GM18951 (cell line): ENCODE measurements at regions not wholly inside any gene's neighbourhood (a gene's known extent, or its start where the extent isn't known, plus 50 kb on each side); places are given as distances from the start of the nearest gene placed in this dataset.
"Not testable (repeated sequence)": the region's sequence is repeated elsewhere in the genome, so short reads cannot be mapped to it uniquely, and the experiment has no call there.

Experiments
- POLR2A ChIP-seq: IDR thresholded peaks from 4 replicates; pipeline ENCODE4 v1.6.1; 2011; ENCODE audit warnings: mild to moderate bottlenecking; ENCODE audit not compliant: insufficient read length, insufficient read depth; ENCODE audit errors: extremely low read depth
- in situ Hi-C: fragments of 300-500 bp; cut with MboI; formaldehyde crosslinking; loops from one replicate; pipeline ENCODE4 v1.12.0; 2022; ENCODE audit warnings: low sequenced_read_pairs, mixed read lengths, inconsistent platforms; ENCODE audit not compliant: unreplicated experiment

DNA sequence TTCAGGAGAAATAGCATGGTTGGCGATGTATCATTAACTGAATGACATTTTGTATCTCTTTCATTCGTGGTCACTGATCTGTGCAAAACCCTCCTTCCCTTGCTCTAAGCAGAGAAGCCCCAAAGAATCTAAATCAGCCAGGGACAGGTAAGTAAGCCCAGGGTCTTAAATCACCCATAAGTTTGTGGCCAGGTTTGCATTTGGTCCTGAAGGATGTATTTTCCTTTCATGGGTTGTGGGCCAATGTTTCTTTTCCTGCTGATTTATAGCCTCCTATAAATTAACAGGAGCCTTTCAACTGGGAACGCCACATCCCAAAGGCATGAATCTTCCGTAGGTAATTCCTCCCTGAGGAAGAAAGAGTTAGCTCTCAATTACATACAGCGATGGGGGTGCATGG is 217.5 kb upstream of the TNC start:
- no peak for TF ChIP-seq POLR2A
- in situ Hi-C loops, result no loop called here

DNA sequence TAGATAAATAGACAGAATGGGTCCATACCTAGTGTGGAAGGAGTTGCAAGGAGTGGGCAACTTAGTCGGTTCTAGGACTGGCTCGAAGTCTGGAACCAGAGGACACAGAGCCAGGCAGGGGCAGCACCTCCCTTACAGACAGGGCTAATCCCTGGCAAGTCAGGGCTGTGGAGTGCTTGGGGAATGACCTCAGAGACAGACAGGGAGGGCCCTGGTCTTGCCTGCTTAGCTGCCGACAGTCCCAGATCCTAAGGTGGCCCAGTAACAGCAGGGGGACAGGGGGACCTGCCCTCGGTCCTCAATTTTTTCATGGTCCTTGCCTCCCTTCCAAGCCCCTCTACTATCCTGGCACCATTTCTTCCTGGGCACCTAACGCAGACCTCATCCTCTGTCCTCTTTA is 222.4 kb upstream of the TNC start:
- no peak for TF ChIP-seq POLR2A
- in situ Hi-C loops, result no loop called here

GRCh38 chr9:115341426-115341825 is 223.5 kb upstream of the TNC start:
- TF ChIP-seq POLR2A, result no peak
- in situ Hi-C loops, result no loop called here

- in situ Hi-C loops, result not testable (repeated sequence)
Measured at GRCh38 chr9:115347776-115348175, 229.8 kb upstream of the TNC start.

DNA sequence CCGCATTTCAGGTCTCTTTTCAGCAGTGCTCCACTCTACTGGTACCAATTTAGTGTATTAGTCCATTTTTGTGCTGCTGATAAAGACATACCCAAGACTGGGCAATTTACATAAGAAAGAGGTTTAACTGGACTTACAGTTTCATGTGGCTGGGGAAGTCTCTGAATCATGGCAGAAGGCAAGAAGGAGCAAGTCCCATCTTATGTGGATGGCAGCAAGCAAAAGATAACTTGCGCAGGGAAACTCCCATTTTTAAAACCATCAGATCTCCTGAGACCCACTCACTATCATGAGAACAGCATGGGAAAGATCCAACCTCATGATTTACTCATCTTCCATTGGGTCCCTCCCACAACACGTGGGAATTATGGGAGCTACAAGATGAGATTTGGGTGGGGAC is 231.0 kb upstream of the TNC start:
- in situ Hi-C loops, result not testable (repeated sequence)

DNA sequence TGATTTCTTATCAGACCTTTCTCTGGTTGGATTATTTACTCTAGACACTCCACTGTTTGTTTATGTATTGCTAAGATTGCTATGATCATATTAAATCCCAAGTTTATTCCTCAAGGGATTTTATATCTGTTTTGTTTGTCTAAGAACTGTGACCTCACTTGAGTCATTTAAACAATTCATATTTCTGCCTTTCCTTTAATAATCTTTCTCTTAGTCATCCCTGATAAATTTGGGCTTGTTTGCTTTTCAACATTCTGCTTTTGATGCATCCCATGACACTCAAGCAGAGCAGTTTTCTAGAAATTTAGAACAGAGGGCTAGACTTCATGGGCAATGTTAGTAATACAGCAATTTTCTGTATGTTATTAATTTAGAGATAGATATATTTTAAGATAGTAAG is 231.6 kb upstream of the TNC start:
- TF ChIP-seq POLR2A, result no peak

GRCh38 chr9:115350548-115350947 is 232.6 kb upstream of the TNC start:
- in situ Hi-C loops, result no loop called here
- TF ChIP-seq POLR2A, result no peak

More for the DNA sequence above, 231.6 kb upstream of the TNC start:
- in situ Hi-C loops, result no loop called here

- in situ Hi-C loops, result no loop called here
- no peak for TF ChIP-seq POLR2A
Measured at GRCh38 chr9:115353681-115354080, 235.7 kb upstream of the TNC start.

- in situ Hi-C loops, result no loop called here
- TF ChIP-seq POLR2A, result no peak
Measured at GRCh38 chr9:115357821-115358220, 239.9 kb upstream of the TNC start.

DNA sequence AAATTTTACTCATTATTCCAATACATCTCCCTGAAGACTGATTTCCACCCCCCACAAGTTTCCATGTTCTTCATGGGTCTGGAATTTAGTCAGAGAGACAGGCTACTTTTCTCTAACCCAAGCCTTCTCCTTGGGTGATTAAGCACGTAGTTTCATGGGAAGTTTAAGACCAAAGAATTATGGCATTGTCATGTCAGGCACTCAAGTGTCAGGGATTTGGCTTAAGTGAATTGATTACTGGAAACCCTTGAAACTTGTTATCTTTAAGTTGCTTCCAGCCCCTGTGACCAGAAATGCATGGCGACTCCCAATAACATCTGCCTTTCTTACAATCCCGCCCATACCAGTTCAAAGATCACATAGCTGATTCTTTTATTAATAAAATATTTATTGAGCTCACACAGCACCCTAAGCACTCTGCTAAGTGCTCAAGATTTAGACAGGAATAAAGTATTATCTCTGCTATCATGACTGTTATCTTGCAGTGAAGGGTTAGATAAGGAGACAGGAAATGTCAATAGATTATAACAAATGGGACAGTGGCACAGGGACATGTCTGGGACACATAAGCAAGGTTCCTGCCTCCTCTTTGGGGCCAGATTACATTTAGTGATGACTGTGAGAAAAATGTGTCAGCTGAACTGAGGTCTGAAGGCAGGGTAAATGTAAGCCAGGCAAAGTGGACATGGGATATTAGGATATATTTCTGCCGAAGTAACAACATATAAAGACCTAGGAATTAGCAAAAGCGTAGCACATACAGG is 241.2 kb upstream of the TNC start:
- in situ Hi-C loops, result no loop called here
- no peak for TF ChIP-seq POLR2A

DNA sequence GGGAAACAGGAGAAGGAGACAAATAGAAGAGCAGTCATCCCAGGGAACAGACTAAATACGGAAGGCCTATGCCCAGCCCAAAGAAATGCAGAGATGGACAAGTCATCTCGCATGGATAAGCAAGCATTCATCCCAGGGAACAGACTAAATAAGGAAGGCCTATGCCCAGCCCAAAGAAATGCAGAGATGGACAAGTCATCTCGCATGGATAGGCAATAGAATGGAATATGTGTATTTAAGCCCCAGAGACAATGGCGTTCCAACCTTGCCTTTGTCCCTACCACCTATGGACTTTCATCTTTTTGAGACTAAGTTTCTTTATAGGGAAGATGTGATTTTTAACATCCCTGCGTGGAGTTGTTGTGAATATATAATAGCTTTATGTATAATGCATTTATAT is 242.2 kb upstream of the TNC start:
- no peak for TF ChIP-seq POLR2A
- in situ Hi-C loops, result no loop called here

DNA sequence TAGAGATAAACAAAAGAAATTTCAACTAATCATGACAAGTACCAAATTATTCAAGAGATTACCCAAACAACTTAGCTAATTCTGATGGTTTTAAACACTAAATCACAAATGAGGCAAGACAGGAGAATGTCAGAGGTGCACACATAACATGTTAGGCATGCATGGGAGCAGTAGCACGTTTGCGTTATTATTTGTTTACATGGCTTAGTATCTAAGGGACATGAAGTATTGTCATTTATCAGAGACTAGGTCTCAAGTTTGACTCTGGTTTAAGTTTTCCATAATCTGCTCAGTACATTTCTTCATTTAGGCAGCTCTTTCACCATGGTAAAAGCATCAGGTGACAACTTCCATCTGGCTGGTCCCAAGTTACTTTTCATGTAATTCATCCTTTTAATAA is 244.1 kb upstream of the TNC start:
- TF ChIP-seq POLR2A, result no peak

GRCh38 chr9:115362640-115363039 is 244.7 kb upstream of the TNC start:
- no peak for TF ChIP-seq POLR2A

More for the DNA sequence above, 244.1 kb upstream of the TNC start:
- in situ Hi-C loops, result no loop called here

DNA sequence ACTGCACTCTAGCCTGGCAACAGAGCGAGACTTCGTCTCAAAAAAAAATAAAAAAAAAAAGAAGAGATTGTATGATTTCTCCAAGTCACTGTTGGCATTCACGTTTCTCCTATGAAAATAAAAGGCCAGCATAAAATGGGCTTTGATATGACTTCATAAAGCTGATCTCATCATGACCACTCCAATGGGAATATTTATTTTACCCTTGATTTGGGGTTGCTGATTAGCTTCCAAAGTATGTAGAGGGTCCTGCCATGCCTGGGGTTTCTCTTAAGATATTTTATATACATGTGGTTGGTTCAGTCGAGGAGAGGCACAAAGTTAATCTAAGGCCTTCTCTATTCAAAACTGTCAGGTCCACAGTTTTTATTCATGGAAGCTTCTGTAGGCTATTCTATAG is 247.0 kb upstream of the TNC start:
- in situ Hi-C loops, result no loop called here
- no peak for TF ChIP-seq POLR2A

More at GRCh38 chr9:115362640-115363039, 244.7 kb upstream of the TNC start:
- in situ Hi-C loops, result no loop called here

DNA sequence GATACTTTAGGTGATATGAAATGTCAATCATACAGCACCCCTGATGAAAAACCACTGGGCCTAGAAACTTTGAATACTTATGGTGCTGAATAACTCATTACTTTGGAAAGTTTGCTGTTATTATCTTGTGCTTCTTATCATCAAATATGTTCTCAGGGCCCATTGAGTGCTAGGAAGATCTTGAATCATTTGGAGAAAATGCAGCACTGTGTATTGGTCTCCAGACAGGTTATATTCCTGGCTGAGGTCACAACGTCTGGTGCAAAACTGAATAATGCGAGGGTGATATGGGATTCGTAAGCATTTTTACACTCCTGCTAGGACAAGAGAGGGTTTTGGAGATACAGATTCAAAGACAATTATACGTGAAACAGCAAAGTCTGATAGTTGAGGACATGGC is 249.4 kb upstream of the TNC start:
- in situ Hi-C loops, result no loop called here
- TF ChIP-seq POLR2A, result no peak
